ENCODE measurements at regions not wholly inside any gene's neighbourhood (a gene's known extent, or its start where the extent isn't known, plus 50 kb on each side); places are given as distances from the start of the nearest gene placed in this dataset.

- no peaks in the 10 kb centered on the region for H3K9me3 ChIP-seq
- no peaks in the 10 kb centered on the region for H3K36me3 ChIP-seq
- H3K27ac ChIP-seq = no peak overlapping the region
- WGBS, 3 donors = 89 to 97% (median 92%) methylated on average over 4 of the region's 4 CpGs
- TF ChIP-seq POLR2A (IDR thresholded peaks at IDR 0.05) (no peak), CTCF (IDR thresholded peaks at IDR 0.05) (no peak), EP300 (IDR thresholded peaks at IDR 0.05) (no peak)
- H3K27me3 ChIP-seq = no peaks in the 10 kb centered on the region
- H3K4me1 ChIP-seq (ENCODE audit: insufficient read depth) = no peaks in the 10 kb centered on the region
- no peak for DNase-seq
- intact Hi-C loops (cut with DNase I) = no loop called here
- no peak overlapping the region for H3K4me3 ChIP-seq
These were observed 813.4 kb downstream of the TLE1 start for GRCh38 chr9:80875947-80876346.

- Histone ChIP-seq H3K9me3 (no peaks in the 10 kb centered on the region), H3K4me1 (ENCODE audit: insufficient read depth) (no peaks in the 10 kb centered on the region), H3K36me3 (no peaks in the 10 kb centered on the region), H3K27ac (no peak overlapping the region), H3K4me3 (no peak overlapping the region), H3K27me3 (no peaks in the 10 kb centered on the region)
- intact Hi-C loops (cut with DNase I) = no loop called here
- DNase-seq = no peak
- TF ChIP-seq POLR2A (IDR thresholded peaks at IDR 0.05) (no peak), EP300 (IDR thresholded peaks at IDR 0.05) (no peak), CTCF (IDR thresholded peaks at IDR 0.05) (no peak)
- WGBS, 3 donors = 10 to 42% (median 20%) methylated on average over 1 of the region's 1 CpG
These were observed 815.1 kb downstream of the TLE1 start for GRCh38 chr9:80874276-80874675.

- H3K36me3 ChIP-seq = no peaks in the 10 kb centered on the region
- no peak overlapping the region for H3K27ac ChIP-seq
- DNase-seq = no peak
- no peaks in the 10 kb centered on the region for H3K27me3 ChIP-seq
- 70 to 78% (median 72%) methylated on average over 2 of the region's 2 CpGs for WGBS, 3 donors
- no peaks in the 10 kb centered on the region for H3K9me3 ChIP-seq
- TF ChIP-seq CTCF (IDR thresholded peaks at IDR 0.05) (no peak), EP300 (IDR thresholded peaks at IDR 0.05) (no peak), POLR2A (IDR thresholded peaks at IDR 0.05) (no peak)
- no peaks in the 10 kb centered on the region for H3K4me1 ChIP-seq (ENCODE audit: insufficient read depth)
- no peak overlapping the region for H3K4me3 ChIP-seq
- intact Hi-C loops (cut with DNase I) = no loop called here
These were observed 815.5 kb downstream of the TLE1 start for GRCh38 chr9:80873861-80874260.

GRCh38 chr9:80871596-80871995 is 817.8 kb downstream of the TLE1 start:
- no peak overlapping the region for H3K27ac ChIP-seq
- no peaks in the 10 kb centered on the region for H3K27me3 ChIP-seq
- intact Hi-C loops (cut with DNase I) = no loop called here
- no peaks in the 10 kb centered on the region for H3K36me3 ChIP-seq
- no peaks in the 10 kb centered on the region for H3K4me1 ChIP-seq (ENCODE audit: insufficient read depth)
- TF ChIP-seq CTCF (IDR thresholded peaks at IDR 0.05) = no peak
- DNase-seq = no peak
- H3K9me3 ChIP-seq = no peaks in the 10 kb centered on the region
- H3K4me3 ChIP-seq = no peak overlapping the region

- Histone ChIP-seq H3K27ac (no peak overlapping the region), H3K4me3 (no peak overlapping the region), H3K27me3 (no peaks in the 10 kb centered on the region), H3K9me3 (no peaks in the 10 kb centered on the region), H3K4me1 (ENCODE audit: insufficient read depth) (no peaks in the 10 kb centered on the region), H3K36me3 (no peaks in the 10 kb centered on the region)
- DNase-seq = no peak
- no peak for TF ChIP-seq CTCF (IDR thresholded peaks at IDR 0.05)
- TF ChIP-seq EP300 (IDR thresholded peaks at IDR 0.05) = no peak
- TF ChIP-seq POLR2A (IDR thresholded peaks at IDR 0.05) = no peak
- intact Hi-C loops (cut with DNase I) = no loop called here
These were observed 821.6 kb downstream of the TLE1 start for GRCh38 chr9:80867731-80868130.
